Smooth muscle cell of the brain vasculature (primary cell): ENCODE measurements at regions not wholly inside any gene's neighbourhood (a gene's known extent, or its start where the extent isn't known, plus 50 kb on each side); places are given as distances from the start of the nearest gene placed in this dataset.

Experiments
- DNase-seq: peaks from one replicate; pipeline ENCODE4 v3.0.0-alpha.2; 2012; ENCODE audit warnings: low read depth, low spot score

DNA sequence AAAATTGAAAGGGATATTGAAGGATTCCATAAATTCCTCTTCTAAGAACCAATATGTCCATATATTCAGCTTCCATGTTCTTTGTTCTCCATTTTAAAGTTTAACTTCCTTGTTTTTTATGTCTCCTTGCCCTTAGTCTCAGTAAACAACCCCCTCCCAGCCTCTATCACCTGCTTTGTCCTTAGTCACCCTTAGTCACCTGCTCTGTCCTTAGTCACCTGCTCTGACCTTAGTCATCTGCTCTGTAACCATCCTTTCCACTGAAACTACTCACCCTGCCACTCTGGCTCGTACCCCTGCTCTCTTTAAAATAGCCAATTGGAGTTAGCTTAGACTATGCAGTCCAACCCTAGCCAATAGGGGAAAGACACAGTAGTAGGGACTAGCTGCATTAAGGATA lies 136.2 kb upstream of the TMEM106B start:
- no peak for DNase-seq

DNA sequence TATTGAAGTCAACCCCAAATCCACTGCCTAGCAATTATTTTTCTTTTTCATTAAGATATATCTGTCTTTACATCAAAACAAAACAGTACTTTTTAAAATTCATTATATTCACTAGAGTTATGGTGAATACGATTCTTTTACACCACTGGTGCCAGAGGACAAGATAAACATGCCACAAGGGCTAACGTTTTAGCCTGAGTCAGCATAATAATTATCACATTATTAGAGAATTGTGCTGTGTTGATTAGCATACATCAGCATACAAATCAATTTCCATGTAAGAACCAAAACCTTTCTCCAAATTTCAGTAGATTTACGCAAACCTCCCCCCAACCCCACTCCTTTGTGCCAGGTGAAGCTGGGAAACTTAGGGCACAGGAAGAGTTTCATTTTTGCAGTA lies 131.1 kb upstream of the TMEM106B start:
- DNase-seq, result no peak

- DNase-seq, result no peak
Observed at GRCh38 chr7:12085516-12085915, 125.6 kb upstream of the TMEM106B start.

- DNase-seq, result no peak
Observed at GRCh38 chr7:12089951-12090756, 120.9 kb upstream of the TMEM106B start.

- no peak for DNase-seq
Observed at GRCh38 chr7:12090757-12091221, 120.3 kb upstream of the TMEM106B start.

DNA sequence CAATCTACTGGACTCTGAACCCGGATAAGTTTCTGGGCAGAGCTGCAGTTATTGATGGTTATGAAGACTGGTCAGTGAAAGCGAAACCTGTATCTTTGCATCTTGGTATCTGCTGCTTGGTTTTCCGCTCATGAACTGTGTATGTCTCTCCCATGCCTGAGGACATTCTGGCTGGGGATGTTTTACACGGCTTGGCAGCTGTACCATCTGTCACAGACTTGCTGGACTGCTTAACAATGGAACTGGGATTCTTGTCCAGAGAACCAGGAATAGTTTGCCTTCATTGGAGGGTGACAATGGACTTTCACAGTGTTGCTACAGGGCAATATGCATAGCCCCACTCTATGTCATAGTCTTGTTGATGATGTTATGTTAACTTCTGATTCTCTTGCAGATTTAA lies 119.9 kb upstream of the TMEM106B start:
- no peak for DNase-seq

- DNase-seq, result no peak
Observed at GRCh38 chr7:12092499-12093130, 118.5 kb upstream of the TMEM106B start.

DNA sequence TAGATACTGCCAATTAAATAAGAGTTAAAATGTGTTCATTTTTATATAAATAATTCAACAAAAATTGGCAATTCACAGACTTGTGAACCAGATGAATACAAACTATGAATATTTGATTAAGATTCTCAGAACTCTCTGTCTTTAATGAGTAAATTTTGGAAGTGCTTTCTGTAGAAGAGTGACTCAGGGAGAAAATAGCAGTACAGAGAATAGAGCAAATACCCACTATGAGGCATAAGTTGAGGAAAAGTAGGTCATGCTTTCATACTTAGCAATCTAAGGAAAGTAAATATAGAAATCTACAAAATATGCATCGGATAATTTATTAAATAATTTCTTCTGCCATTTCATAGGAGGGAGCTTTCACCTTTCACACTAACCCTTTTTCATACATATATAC lies 117.7 kb upstream of the TMEM106B start:
- no peak for DNase-seq

GRCh38 chr7:12094365-12094921 lies 116.7 kb upstream of the TMEM106B start:
- no peak for DNase-seq

- no peak for DNase-seq
Observed at GRCh38 chr7:12102126-12102525, 109.0 kb upstream of the TMEM106B start.

DNA sequence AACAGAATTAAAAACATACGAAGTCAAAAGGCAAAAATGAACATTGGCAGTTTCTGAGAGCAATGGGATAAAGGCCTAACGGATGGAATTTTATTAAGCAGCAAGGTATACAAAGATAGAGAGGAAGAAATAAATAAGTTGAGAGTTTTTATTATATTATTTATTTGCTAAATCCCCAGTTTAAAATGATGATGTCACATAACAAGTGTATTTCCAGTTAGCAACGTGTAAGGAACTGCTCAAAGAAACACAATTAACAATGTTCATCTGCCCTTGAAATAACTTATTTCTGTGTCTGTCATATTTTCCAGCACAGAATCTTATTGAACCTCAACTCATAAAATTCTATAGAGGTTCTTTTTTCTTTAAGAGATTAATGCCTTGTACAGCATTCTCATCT lies 108.6 kb upstream of the TMEM106B start:
- no peak for DNase-seq

DNA sequence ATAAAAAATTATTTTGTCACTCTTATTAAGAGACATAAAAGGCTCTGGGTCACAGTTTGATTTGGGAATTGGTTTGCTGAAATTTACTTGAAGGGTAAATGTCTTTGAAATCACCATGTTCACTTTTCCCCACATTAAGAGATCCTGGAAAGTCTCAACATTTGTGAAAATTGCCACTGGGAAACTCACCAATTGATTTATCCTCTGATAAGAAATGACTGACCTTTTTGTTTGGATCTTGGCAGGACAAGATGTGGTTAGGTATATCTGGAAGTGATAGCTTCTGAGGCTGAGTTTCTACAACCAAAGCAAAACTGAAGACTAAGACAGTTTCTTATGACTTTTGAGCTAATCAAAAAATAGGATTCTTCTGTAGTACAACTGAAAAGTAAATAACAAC lies 107.1 kb upstream of the TMEM106B start:
- no peak for DNase-seq

DNA sequence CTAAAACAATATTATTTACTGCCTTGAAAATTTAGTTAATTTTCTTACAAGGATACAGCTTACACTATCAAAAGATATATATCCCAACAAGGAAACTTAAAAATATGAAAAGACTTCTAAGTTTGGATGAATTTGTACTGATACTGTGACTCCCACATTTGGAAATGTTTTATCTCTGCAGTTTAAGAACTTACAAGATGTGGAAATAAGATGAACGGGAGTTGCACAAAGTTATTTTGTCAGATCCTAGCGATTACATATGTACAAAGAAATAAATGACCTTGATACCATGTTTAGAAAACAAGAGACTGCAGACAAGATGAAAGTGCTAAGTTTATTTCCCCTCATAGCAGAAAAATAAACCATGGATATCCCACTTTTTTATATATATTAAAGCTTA lies 103.7 kb upstream of the TMEM106B start:
- DNase-seq, result no peak

DNA sequence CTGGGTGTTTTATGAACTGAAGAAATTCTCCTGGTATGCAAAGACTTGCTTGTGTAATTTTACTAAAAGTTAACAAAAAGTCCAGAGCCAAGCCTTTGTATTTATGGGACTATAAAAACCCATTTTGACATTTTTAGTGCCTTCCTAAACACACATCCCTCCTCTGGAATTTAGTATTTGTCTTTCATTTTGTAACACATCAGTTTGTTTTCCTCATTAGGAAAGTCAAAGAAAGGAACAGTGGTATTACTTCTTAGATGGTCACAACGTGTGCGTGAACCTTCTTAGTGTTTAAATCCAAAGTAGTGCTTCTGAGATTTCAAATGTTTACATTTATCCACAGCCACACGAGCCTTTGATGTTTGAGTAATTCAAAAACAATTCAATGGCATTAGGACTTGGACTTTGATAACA lies 103.2 kb upstream of the TMEM106B start:
- DNase-seq, result no peak

DNA sequence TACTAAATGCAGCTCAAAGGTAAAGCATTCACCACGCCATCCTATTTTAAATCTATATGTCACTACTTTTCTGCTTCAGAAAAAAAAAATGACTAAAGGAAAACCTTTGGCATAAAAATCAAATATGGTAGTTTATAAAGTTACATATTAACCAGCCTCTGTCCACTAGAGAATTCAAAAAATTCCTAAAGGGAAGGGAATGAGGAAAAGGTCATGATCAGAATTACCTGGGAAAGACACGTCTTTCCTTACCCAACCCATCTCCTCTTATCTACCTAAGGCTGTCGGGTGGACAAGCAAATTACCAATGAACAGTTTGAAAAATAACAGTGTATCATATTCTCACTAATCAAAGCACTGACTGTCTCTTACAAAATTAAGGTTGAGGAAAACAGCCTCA lies 100.7 kb upstream of the TMEM106B start:
- DNase-seq, result no peak

- no peak for DNase-seq
Observed at GRCh38 chr7:12111422-12112405, 99.4 kb upstream of the TMEM106B start.

DNA sequence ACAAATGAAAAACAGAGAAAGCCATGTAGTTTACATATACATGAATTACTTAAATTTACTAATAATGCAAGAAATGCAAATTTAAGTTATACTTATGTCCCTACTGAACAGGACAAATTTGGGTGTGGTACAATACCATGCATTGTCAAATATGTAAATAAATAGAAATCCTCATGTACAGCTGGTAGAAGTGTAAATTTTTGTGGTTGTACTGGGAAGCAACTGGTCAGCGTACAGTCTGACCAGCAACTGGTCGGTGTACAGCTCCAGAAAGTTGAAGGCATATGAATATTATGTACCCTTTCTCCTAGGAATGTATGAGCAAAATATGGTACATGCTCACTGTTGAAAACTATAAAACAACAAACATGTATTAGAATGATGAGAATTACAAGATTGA lies 93.9 kb upstream of the TMEM106B start:
- DNase-seq, result no peak

- no peak for DNase-seq
Observed at GRCh38 chr7:12119620-12120303, 91.3 kb upstream of the TMEM106B start.

DNA sequence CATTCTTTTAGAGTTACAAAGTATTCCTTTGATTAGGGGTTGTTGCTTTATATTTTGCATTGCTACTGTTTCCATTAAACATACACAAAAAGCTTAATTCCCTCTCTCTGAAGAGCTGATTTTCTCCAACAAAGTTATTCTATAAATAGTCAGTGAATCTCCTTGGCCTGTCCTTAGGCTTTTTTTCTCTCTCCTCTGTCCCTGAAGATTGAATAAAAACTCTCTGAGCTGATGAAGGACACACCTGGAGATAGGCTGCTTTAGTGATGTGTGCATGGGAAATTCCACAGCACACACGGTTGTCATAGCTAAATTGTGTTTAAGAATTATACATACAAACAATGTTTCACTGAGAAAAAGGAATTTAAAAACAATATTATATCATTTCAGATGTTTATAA lies 90.5 kb upstream of the TMEM106B start:
- DNase-seq, result no peak

- no peak for DNase-seq
Observed at GRCh38 chr7:12123172-12123571, 87.9 kb upstream of the TMEM106B start.

DNA sequence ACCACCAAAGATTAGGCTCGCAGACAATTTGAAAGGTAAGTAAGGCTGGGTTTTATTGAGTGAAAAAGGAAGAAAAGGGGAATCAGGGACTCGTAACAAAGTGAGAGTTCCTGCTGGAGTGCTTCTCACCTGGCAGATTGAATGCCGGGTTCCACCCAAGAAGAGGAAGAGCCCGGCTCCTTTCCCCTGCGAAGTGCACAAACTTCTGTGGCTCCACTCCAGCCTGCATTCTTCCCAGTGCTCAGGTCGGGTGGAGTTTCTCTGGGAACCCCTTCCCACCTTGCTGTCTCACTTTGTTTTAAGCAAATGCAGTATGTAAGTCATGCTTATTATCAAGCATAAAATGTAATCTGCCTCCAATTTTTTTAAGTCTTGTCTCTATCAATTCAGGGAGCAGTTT lies 87.1 kb upstream of the TMEM106B start:
- no peak for DNase-seq
